ENCODE measurements at regions not wholly inside any gene's neighbourhood (a gene's known extent, or its start where the extent isn't known, plus 50 kb on each side); places are given as distances from the start of the nearest gene placed in this dataset.

- no peak for TF ChIP-seq ERG (CRISPR knock-in tag; IDR thresholded peaks at IDR 0.05)
- no peak for TF ChIP-seq NR3C1 (CRISPR knock-in tag; conservative IDR thresholded peaks at IDR 0.05; ENCODE audit: low read depth)
These were observed 327.3 kb downstream of the TTLL7 start (continued) for GRCh38 chr1:83671586-83671985.

DNA sequence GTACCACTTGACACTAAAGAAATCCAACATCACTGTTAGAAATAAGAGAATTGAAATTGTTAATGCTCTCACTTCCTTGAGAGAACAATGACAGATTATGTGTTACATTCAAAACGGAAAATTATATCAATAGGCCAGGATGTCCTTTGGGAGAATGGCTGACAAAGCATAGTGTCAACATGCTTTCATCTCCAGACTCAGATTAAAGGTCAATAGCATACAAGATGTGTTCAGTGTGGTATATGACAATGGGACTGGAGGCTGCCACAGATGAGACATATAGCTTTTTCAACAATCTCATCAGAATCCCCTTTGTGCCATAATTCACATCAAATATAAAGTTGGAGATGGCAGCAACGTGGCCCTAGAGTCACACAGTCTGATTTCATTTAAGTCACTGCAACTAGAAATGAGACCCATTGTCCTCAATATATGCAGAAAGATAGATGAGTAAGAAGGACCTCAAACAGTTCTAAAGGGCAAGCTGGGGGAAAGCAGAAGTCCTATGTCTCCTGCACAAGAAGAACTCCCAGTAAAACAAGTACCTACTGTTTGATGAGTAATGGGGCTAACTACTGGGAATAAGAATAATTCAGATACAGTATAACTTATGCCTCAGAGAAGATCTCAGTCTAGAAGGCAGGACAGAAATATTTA lies 327.9 kb downstream of the TTLL7 start:
- H3K36me3 Mint-ChIP-seq = peaks cover 7% of the 10 kb centered on the region
- ChIA-PET POLR2A (no interaction called here), CTCF (interaction anchor here (1.2 kb wide), 1 partner anchor 22 kb away, joined by 3 read pairs; no protein-coding TSS in a partner anchor)
- H3K4me3 Mint-ChIP-seq = no peak overlapping the region
- no peaks in the 10 kb centered on the region for H3K27me3 Mint-ChIP-seq (ENCODE audit: low read depth)
- TF ChIP-seq IRF1 (CRISPR knock-in tag; IDR thresholded peaks at IDR 0.05) (no peak), IRF2 (CRISPR knock-in tag; IDR thresholded peaks at IDR 0.05; ENCODE audit: borderline replicate concordance, low read depth) (no peak), USF1 (CRISPR knock-in tag; IDR thresholded peaks at IDR 0.05) (no peak), ATF1 (CRISPR knock-in tag; IDR thresholded peaks at IDR 0.05) (no peak), ZBTB21 (CRISPR knock-in tag; IDR thresholded peaks at IDR 0.05; ENCODE audit: borderline replicate concordance) (no peak), CREB1 (CRISPR knock-in tag; IDR thresholded peaks at IDR 0.05) (no peak), JUN (CRISPR knock-in tag; IDR thresholded peaks at IDR 0.05) (no peak), ETV6 (CRISPR knock-in tag; IDR thresholded peaks at IDR 0.05) (no peak), SP1 (CRISPR knock-in tag; conservative IDR thresholded peaks at IDR 0.05) (no peak), SMAD4 (CRISPR knock-in tag; IDR thresholded peaks at IDR 0.05) (no peak), ZNF396 (CRISPR knock-in tag; IDR thresholded peaks at IDR 0.05; ENCODE audit: borderline replicate concordance) (no peak), CREM (CRISPR knock-in tag; IDR thresholded peaks at IDR 0.05) (no peak), ARID4B (CRISPR knock-in tag; IDR thresholded peaks at IDR 0.05; ENCODE audit: borderline replicate concordance) (no peak), GTF2I (CRISPR knock-in tag; conservative IDR thresholded peaks at IDR 0.05) (no peak), ZNF263 (CRISPR knock-in tag; IDR thresholded peaks at IDR 0.05; ENCODE audit: low read depth) (no peak)
- TF ChIP-seq, protein P1, sequence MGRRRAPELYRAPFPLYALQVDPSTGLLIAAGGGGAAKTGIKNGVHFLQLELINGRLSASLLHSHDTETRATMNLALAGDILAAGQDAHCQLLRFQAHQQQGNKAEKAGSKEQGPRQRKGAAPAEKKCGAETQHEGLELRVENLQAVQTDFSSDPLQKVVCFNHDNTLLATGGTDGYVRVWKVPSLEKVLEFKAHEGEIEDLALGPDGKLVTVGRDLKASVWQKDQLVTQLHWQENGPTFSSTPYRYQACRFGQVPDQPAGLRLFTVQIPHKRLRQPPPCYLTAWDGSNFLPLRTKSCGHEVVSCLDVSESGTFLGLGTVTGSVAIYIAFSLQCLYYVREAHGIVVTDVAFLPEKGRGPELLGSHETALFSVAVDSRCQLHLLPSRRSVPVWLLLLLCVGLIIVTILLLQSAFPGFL (CRISPR knock-in tag; IDR thresholded peaks at IDR 0.05; ENCODE audit: borderline replicate concordance) = no peak
- TF ChIP-seq, protein P2, sequence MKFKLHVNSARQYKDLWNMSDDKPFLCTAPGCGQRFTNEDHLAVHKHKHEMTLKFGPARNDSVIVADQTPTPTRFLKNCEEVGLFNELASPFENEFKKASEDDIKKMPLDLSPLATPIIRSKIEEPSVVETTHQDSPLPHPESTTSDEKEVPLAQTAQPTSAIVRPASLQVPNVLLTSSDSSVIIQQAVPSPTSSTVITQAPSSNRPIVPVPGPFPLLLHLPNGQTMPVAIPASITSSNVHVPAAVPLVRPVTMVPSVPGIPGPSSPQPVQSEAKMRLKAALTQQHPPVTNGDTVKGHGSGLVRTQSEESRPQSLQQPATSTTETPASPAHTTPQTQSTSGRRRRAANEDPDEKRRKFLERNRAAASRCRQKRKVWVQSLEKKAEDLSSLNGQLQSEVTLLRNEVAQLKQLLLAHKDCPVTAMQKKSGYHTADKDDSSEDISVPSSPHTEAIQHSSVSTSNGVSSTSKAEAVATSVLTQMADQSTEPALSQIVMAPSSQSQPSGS (CRISPR knock-in tag; IDR thresholded peaks at IDR 0.05; ENCODE audit: borderline replicate concordance, low read depth) = no peak
- H3K4me1 Mint-ChIP-seq = 0 out of 2 replicates have a peak, but pooled peaks cover 2% of the 10 kb centered on the region
- no peak overlapping the region for H3K27ac Mint-ChIP-seq
- peaks cover 20% of the 10 kb centered on the region for H3K9me3 Mint-ChIP-seq
- DNase-seq (ENCODE audit: low spot score) (no peak), ATAC-seq (no peak)
